ENCODE measurements at regions not wholly inside any gene's neighbourhood (a gene's known extent, or its start where the extent isn't known, plus 50 kb on each side); places are given as distances from the start of the nearest gene placed in this dataset.

- TF ChIP-seq REST (IDR thresholded peaks at IDR 0.05; ENCODE audit: insufficient replicate concordance, low read depth) (no peak), POLR2AphosphoS5 (IDR thresholded peaks at IDR 0.05; ENCODE audit: low read depth) (no peak), GABPA (IDR thresholded peaks at IDR 0.05; ENCODE audit: low read depth) (no peak), SPI1 (IDR thresholded peaks at IDR 0.05; ENCODE audit: borderline replicate concordance, low read depth) (no peak)
- TF ChIP-seq, protein P1, sequence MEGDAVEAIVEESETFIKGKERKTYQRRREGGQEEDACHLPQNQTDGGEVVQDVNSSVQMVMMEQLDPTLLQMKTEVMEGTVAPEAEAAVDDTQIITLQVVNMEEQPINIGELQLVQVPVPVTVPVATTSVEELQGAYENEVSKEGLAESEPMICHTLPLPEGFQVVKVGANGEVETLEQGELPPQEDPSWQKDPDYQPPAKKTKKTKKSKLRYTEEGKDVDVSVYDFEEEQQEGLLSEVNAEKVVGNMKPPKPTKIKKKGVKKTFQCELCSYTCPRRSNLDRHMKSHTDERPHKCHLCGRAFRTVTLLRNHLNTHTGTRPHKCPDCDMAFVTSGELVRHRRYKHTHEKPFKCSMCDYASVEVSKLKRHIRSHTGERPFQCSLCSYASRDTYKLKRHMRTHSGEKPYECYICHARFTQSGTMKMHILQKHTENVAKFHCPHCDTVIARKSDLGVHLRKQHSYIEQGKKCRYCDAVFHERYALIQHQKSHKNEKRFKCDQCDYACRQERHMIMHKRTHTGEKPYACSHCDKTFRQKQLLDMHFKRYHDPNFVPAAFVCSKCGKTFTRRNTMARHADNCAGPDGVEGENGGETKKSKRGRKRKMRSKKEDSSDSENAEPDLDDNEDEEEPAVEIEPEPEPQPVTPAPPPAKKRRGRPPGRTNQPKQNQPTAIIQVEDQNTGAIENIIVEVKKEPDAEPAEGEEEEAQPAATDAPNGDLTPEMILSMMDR (IDR thresholded peaks at IDR 0.05; ENCODE audit: insufficient read depth, low read length): no peak
Observed at GRCh38 chr13:80989241-80989640, 648.3 kb upstream of the SPRY2 start.

Measured in HL-60 (cell line).